Fibroblast of the aortic adventitia (primary cell): ENCODE measurements at regions not wholly inside any gene's neighbourhood (a gene's known extent, or its start where the extent isn't known, plus 50 kb on each side); places are given as distances from the start of the nearest gene placed in this dataset.

Source experiments
- DNase-seq: peaks from one replicate; pipeline ENCODE4 v3.0.0-alpha.2; 2010; ENCODE audit warnings: low read depth
- H3K4me3 ChIP-seq: 2 replicates; pipeline ENCODE4 v1.5.1; 2011; ENCODE audit warnings: low read depth, mild to moderate bottlenecking, control low read depth, low read length, moderate library complexity
- CTCF ChIP-seq: IDR thresholded peaks from 2 replicates; pipeline ENCODE4 v1.5.1; 2011; ENCODE audit warnings: mild to moderate bottlenecking, low read length, control low read depth, inconsistent platforms; ENCODE audit not compliant: insufficient read depth

DNA sequence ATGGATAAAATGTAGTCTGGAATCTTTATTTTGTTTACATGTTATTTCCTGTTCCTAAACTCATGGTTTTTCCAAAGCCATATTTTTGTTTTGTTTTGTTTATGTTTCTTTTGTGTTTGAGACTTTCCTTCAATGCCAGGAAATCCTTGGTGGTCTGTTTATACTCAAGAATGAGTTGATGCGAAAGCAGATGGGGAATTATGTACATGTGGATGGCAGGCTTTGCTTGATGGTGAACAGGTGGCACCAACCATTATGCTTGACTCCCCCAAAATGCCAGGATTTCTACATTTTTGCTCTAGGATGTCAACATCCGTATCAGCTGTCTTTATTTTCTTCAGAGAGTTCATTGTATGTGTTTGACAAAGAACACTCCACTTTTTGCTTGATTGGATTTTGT is 448.5 kb downstream of the PRDM2 start:
- TF ChIP-seq CTCF, result no peak
- no peak overlapping the region for H3K4me3 ChIP-seq
- no peak for DNase-seq

DNA sequence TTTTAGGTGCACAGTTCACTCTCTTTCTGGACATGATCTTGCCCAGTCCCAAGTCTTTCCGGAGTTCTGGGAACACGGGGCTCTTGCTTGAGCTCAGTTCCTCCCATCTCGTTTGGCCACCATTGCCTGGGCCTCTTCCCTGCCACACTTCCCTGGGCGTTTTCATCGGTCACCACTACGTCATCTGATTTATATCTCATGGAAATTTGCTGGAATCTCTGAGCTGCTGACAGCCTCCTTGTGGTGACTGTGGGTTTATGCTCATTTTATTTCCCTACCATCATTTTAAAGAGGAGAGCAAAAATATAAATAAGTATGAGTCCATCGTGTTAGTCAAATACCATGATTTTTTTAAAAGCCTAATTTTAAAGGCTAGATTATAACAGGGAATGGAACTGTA is 449.1 kb upstream of the KAZN start:
- no peak for DNase-seq
- no peak for TF ChIP-seq CTCF
- H3K4me3 ChIP-seq, result no peak overlapping the region

DNA sequence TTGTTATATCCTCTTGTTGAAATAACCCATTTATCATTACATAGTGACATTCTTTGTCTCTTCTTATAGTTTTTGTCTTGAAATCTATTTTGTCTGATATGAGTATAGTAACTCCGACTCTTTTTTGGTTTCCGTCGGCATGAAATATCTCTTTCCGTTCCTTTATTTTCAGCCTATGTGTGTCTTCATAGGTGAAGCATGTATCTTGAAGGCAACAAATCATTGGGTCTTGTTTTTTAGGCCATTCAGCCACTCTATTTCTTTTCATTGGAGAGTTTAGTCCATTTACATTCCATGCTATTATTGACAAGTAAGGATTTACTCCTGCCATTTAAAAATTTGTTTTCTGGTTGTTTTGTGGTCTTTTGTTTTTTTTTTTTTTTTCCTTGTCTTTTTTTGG is 441.9 kb upstream of the KAZN start:
- no peak for TF ChIP-seq CTCF
- no peak for DNase-seq
- H3K4me3 ChIP-seq, result no peak overlapping the region

DNA sequence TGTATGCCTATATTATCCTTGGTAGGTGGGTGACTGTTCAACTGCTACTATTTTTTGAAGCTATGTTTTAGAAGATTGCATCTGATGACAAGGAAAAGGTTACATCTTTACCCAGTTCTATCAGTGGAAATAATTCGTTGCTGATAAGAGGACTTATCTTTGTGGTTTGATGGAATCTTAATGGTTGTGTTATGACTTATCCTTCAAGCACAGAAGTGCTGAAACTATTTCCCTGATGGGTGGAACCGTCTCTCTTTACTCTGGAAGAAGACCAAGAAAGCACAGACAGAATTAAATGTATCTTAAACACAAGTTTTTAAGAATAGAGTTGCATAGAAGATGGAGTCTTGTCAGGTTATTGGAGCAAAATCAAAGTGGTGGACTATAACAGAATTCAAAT is 437.7 kb upstream of the KAZN start:
- no peak overlapping the region for H3K4me3 ChIP-seq
- no peak for TF ChIP-seq CTCF
- DNase-seq, result peak; percentile 7

DNA sequence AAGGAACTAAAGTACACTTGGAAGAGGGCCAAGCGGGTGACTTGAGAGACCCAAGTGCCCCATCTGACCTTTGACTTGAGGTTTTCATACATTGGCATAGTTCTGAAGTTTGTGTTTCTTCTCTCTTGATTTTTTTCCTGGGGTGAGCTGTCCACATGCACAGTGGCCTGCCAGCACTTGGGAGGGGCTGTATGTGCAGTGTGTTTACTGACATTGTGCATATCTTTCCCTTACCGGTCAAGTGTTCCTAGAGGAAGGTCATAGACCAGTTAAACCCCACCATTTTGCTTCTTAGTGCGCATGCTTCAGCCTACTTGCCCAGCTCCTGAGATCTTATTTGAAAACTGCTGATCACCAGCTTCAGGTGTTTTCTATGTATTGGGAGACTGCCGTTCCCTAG is 435.2 kb upstream of the KAZN start:
- no peak overlapping the region for H3K4me3 ChIP-seq
- DNase-seq, result no peak
- no peak for TF ChIP-seq CTCF

GRCh38 chr1:14165371-14165801 is 433.1 kb upstream of the KAZN start:
- no peak for TF ChIP-seq CTCF
- H3K4me3 ChIP-seq, result no peak overlapping the region
- DNase-seq, result no peak

- no peak overlapping the region for H3K4me3 ChIP-seq
- DNase-seq, result no peak
- no peak for TF ChIP-seq CTCF
These were observed 430.6 kb upstream of the KAZN start for GRCh38 chr1:14167884-14168283.
